Astrocyte of the spinal cord (primary cell): ENCODE measurements at regions not wholly inside any gene's neighbourhood (a gene's known extent, or its start where the extent isn't known, plus 50 kb on each side); places are given as distances from the start of the nearest gene placed in this dataset.

Experiments used
- DNase-seq: peaks from one replicate; pipeline ENCODE4 v3.0.0; 2011; ENCODE audit warnings: low read depth, low spot score
- H3K4me3 ChIP-seq: 2 replicates; pipeline ENCODE4 v1.5.1; 2011; ENCODE audit warnings: low read depth, mild to moderate bottlenecking, low read length, moderate library complexity
- CTCF ChIP-seq: IDR thresholded peaks from 2 replicates; pipeline ENCODE4 v1.5.1; 2012; ENCODE audit warnings: low read depth, mild to moderate bottlenecking, low read length, inconsistent platforms
- in situ Hi-C: cut with HindIII; loops from 2 replicates; pipeline ENCODE4 v1.10.0; 2017; ENCODE audit warnings: low sequenced_read_pairs

DNA sequence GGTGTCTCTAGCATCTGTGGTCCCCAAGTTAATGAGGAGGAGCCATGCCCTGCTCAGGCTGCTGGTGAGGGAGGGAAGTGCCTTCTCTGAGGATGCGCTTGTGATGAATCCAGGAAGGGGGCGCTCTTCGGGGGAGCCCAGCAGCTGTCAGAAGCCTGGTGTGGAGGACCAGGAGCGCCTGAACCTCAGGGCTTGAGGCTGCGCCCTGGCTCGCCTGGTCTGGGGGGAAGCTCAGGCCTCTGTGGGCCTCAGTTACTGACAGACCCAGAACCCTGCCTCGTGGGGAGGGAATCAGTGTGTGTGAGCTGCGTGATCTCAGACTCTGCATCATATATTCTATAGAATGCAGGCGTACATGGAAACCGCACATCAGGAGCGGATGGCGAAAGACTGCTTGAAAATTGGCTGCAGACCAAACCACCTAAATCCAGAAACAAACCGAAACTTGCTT lies 126.1 kb downstream of the SEC14L1 start:
- H3K4me3 ChIP-seq, result no peak overlapping the region
- peak; percentile 40 for TF ChIP-seq CTCF
- DNase-seq, result no peak
- in situ Hi-C loops, result no loop called here

DNA sequence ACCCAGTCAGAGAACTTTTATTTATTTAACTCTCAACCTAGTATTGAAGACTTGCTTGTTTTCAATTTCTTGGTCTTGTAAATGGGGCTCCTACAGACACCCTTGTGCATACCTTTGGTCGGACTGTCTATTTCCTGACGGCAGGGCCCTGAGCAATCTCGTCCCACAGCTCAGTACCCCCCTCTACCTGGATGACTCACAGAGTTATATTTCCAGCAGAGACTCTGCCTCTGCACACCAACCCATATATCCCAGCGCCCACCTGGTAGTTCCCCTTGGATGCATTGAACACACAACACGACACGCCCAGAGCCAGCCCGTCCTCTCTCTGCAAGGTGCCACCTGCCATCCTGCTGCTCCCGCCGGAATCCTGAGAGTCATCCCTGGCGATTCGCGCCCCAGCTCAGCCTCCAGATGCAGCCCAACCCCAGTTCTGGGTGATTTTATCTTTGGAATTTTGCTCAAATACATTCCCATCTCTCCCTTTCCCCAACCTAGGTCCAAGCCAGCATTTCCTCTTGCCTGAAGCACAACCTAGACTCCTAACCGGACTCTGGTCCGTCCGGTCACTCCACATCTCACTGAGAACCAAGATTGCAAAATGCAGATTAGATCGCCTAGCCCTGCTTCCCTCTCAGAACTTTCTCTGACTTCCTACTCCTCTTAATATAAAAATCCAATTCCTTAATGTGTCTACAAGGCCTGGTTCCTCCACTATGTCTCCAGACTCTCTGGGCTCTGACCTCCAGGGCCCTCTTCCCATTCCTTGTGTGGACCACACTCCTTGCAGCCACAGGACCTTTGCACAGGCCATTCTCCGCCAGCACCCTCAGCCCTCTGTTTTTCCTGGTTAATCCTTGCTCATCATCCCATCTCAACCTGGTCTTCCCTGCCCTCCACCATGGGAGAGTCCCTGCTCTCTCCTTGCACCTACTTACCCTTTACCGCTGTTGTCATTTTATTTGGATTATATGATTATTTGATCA lies 129.2 kb downstream of the SEC14L1 start:
- in situ Hi-C loops, result no loop called here

DNA sequence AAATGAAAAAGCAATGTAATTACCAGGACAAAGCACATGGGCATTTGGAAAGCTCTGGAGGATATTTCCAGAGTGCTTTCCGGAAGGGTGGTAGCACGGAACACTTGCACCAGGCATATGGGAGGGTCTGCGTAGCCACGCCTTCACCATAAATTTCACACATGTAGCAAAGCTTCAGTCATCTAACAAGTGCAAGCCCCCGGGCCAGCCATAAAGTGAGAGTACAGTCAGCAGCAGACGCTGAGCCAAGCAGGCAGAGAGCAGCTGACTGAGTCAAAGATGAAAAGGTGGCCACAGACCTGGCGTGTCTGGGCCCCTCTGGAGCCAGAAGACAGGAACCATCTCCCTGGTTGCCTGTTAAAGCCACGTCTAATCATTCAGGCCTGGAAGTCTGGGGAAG lies 130.6 kb downstream of the SEC14L1 start:
- no peak for TF ChIP-seq CTCF
- no peak for DNase-seq
- in situ Hi-C loops, result no loop called here
- no peak overlapping the region for H3K4me3 ChIP-seq

More for the DNA sequence above, 129.2 kb downstream of the SEC14L1 start:
- TF ChIP-seq CTCF, result no peak
- no peak overlapping the region for H3K4me3 ChIP-seq
- no peak for DNase-seq

DNA sequence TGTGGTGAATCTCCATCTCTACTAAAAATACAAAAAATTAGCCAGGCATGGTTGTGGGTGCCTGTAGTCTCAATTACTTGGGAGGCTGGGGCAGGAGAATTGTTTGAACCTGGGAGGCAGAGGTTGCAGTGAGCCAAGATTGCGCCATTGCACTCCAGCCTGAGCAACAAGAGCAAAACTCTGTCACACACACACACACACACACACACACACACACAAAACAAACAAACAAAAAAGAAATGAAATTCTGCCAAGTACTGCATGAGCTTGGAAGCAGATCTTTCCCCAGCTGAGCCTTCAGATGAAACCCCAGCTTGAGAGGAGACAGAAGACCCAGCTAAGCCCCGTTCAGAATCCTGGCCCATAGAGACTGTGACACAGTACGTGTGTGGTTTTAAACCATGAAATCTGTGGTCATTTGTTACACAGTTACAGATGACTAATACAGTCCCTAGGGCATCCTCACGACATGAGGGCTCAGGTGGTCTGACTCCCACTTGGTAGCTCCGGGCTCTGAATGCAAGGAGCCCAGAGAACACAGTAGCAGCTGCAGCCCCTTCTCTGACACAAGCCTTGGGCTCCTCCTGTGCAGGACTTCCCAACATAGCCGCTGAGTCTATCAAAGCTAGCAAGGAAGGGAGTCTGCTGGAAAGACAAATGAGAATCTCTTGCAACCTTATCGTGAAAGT lies 132.8 kb downstream of the SEC14L1 start:
- in situ Hi-C loops, result no loop called here
- DNase-seq, result no peak
- no peak overlapping the region for H3K4me3 ChIP-seq
- TF ChIP-seq CTCF, result no peak

GRCh38 chr17:77274096-77274845 lies 133.5 kb downstream of the SEC14L1 start:
- H3K4me3 ChIP-seq, result no peak overlapping the region
- DNase-seq, result no peak
- in situ Hi-C loops, result no loop called here
- no peak for TF ChIP-seq CTCF
